Kidney epithelial cell (primary cell): ENCODE measurements at regions not wholly inside any gene's neighbourhood (a gene's known extent, or its start where the extent isn't known, plus 50 kb on each side); places are given as distances from the start of the nearest gene placed in this dataset.

Experiments used
- DNase-seq: peaks from one replicate; pipeline ENCODE4 v3.0.0-alpha.2; 2010; ENCODE audit warnings: low read depth
- H3K27me3 ChIP-seq: 2 replicates; pipeline ENCODE4 v1.6.0; 2011; ENCODE audit warnings: low read length; ENCODE audit not compliant: control insufficient read depth, insufficient read depth
- H3K36me3 ChIP-seq: 2 replicates; pipeline ENCODE4 v1.5.1; 2011; ENCODE audit warnings: low read length; ENCODE audit not compliant: control insufficient read depth, insufficient read depth
- H3K4me3 ChIP-seq: 2 replicates; pipeline ENCODE4 v1.5.1; 2011; ENCODE audit warnings: low read depth, mild to moderate bottlenecking, control low read depth, low read length
- TF ChIP-seq, protein P1 (sequence below): IDR thresholded peaks from 2 replicates; pipeline ENCODE4 v1.5.1; 2011; ENCODE audit warnings: mild to moderate bottlenecking, moderate library complexity, low read length, control low read depth, inconsistent platforms; ENCODE audit not compliant: insufficient read depth, poor library complexity, severe bottlenecking

DNA sequence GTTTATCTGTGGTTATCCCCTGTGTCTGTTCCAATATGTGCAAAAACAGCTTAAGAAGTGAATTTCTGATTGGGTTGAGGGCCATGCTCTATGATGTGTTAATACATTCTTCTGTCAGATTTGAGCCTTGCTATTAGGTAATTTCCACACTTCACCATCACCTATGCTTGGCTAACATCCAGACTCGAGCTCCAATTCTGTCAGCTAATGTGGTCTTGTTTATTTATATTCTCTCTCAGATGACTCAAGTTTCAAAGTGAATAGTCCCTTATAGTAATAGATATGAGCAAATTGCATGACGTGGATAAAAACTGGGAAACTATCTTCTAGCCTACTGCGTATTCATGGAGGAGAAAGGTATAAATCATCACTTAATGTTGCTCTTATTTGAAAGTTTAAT is 451.3 kb downstream of the SNAPC1 start:
- Histone ChIP-seq H3K27me3 (no peaks in the 10 kb centered on the region), H3K36me3 (no peaks in the 10 kb centered on the region), H3K4me3 (no peak overlapping the region)
- DNase-seq = no peak
- TF ChIP-seq, protein P1, sequence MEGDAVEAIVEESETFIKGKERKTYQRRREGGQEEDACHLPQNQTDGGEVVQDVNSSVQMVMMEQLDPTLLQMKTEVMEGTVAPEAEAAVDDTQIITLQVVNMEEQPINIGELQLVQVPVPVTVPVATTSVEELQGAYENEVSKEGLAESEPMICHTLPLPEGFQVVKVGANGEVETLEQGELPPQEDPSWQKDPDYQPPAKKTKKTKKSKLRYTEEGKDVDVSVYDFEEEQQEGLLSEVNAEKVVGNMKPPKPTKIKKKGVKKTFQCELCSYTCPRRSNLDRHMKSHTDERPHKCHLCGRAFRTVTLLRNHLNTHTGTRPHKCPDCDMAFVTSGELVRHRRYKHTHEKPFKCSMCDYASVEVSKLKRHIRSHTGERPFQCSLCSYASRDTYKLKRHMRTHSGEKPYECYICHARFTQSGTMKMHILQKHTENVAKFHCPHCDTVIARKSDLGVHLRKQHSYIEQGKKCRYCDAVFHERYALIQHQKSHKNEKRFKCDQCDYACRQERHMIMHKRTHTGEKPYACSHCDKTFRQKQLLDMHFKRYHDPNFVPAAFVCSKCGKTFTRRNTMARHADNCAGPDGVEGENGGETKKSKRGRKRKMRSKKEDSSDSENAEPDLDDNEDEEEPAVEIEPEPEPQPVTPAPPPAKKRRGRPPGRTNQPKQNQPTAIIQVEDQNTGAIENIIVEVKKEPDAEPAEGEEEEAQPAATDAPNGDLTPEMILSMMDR = no peak

DNA sequence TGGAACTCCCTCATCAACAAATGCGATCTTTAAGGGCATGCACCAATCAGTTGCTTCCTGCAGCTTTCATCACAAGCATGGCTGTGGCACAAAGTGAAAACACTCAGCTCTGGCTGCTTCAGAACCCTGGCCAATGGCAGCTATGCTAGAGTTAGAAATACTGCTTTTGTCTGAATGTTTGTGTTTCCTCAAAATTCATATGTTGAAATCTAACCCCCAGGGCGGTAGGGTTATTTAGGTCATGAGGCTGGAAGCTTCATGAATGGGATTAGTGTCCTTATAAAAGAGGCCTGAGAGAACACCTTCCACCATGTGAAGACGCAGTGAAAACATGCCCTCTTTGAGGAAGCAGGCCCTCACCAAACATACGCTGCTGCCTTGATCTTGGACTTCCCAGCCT is 453.9 kb downstream of the SNAPC1 start:
- Histone ChIP-seq H3K36me3 (no peaks in the 10 kb centered on the region), H3K4me3 (no peak overlapping the region), H3K27me3 (no peaks in the 10 kb centered on the region)
- TF ChIP-seq, protein P1 = no peak
- DNase-seq = no peak

DNA sequence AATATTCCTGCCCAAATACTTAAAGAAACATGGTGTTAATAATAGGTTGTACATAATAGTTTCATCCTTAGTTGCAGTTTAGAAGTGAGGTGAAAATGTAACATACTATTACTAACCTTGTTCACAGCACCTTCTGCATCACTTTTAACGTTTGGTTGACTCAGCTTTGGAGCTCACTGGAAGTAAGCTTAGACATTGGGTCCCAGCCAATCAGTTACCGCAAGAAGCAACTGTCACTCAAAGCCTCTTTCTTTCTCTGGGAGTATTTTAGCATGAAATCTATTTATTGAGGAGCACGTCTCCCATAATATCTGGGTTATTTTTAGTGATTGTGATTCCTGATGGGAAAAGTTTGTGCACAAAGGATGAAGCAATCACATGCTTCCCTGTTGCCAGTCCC is 472.6 kb downstream of the SNAPC1 start:
- TF ChIP-seq, protein P1 = no peak
- Histone ChIP-seq H3K27me3 (no peaks in the 10 kb centered on the region), H3K4me3 (no peak overlapping the region), H3K36me3 (no peaks in the 10 kb centered on the region)
- no peak for DNase-seq

DNA sequence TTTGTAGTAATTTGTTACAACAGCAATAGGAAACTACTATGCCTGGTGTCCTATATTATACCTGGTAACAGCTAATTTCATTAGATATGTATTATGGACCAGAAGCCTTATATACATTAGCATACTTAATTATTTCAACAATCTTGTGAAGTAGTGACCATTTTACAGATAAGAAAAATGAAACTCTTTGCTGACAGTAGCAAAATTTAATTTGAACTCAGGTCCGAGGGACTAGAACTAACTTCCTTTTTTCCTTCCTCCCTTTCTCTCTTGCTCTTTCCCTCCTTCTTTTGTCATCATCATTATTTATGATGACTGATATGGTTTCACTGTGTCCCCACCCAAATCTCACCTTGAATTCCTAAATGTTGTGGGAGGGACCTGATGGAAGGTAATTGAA is 482.0 kb downstream of the SNAPC1 start:
- H3K27me3 ChIP-seq = no peaks in the 10 kb centered on the region
- H3K36me3 ChIP-seq = no peaks in the 10 kb centered on the region
- H3K4me3 ChIP-seq = no peak overlapping the region
- TF ChIP-seq, protein P1 = no peak
- no peak for DNase-seq

DNA sequence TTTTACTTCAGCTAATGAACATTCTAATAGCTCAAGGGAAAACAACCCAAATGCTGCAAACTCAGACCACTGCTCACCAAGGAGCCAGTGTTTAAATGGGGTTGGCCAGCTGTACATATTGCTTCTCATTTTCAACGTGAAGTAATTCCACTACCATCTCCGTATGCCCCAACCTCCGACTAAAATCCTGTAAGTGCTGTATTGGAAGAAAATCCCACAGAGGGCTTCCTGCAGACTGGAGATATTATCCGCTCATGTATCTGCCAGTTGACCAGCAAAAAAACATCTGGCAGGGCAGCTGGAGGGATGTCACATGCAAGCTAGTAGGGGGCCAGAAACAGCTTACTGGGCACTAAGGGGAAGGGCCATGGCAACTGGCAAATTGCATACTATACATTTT is 485.0 kb downstream of the SNAPC1 start:
- no peaks in the 10 kb centered on the region for H3K27me3 ChIP-seq
- H3K4me3 ChIP-seq = no peak overlapping the region
- DNase-seq = no peak
- no peaks in the 10 kb centered on the region for H3K36me3 ChIP-seq
- TF ChIP-seq, protein P1 = no peak

DNA sequence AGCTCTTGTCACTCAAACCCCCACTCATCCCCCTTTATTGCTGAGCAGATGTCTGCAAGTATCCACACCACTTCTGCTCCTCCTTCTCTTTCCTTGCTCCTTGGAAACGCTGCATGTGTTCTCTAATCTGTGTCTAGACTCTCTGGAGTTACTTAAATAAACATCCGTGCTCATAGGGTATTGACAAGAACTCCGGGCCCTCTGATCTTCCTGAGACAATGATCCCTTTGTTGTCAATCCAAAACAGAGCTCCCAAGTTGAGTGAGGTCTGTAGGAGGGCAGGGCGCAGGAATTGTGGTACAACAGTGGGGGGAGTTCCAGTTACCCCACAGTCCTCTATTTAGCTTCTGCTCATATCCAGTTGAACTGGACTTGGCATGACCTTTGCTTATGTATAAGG is 489.0 kb downstream of the SNAPC1 start:
- H3K36me3 ChIP-seq = no peaks in the 10 kb centered on the region

More for the DNA sequence above, 489.0 kb downstream of the SNAPC1 start:
- TF ChIP-seq, protein P1 = no peak
- H3K27me3 ChIP-seq = no peaks in the 10 kb centered on the region
- no peak overlapping the region for H3K4me3 ChIP-seq
- no peak for DNase-seq
